NCI-H2227 (cell line): ENCODE measurements at regions not wholly inside any gene's neighbourhood (a gene's known extent, or its start where the extent isn't known, plus 50 kb on each side); places are given as distances from the start of the nearest gene placed in this dataset.

Experiments
- DNase-seq: peaks from one replicate; lab custom pipeline; 2025; ENCODE audit not compliant: unreplicated experiment; lab: John Stamatoyannopoulos, UW

- DNase-seq, result no peak
Measured at GRCh38 chr7:26487780-26488515, 196.3 kb downstream of the SNX10 start.

GRCh38 chr7:26489391-26489790 lies 197.7 kb downstream of the SNX10 start:
- DNase-seq, result no peak

GRCh38 chr7:26489906-26490639 lies 198.4 kb downstream of the SNX10 start:
- DNase-seq, result no peak

DNA sequence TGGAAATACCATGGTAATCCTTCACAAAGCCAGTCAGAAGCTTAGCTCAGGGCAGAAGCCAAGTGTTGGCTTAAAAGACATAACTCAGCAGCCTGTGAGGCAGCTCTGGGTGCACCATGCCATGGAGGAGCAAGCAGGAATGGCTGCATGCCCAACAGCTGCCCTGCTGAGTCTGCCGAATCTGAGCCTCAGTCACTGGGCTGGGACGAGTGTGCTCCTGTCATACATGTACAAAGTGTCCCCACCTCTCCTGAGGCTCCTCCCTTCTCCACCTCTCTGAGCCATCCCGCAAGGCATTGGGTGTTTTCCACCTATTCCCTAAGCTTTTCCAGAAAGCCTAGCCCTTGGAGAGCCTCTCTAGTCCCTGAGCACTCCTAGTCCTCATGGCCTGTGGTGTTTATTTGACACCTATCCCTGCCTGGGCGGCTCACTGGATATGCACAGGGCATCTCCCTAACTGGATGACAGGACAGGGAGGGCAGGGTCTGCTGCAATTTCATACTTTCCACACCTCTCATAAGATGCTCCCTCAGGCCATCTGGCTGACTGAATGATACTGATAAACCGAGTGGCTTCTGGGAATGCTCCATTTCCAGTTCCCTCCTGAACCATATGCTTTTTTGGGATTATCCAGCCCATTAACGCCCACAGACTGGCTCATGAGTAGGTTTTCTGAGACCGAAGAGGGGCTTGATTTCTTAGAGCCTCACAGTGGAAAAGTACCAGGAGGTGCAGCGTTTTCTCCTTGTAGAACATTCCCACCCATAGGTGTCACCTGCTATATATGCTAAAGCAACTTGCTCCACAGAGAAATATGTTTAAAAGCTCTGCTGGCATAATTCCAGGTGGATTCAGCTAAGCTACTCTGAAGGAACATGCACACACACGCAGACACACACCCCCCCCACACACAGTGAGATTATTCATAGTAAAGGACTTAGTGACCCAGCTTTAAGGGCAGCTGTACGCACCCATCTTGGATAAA lies 199.3 kb downstream of the SNX10 start:
- peak; percentile 55 for DNase-seq

GRCh38 chr7:26492816-26493215 lies 201.2 kb downstream of the SNX10 start:
- peak; percentile 13 for DNase-seq

GRCh38 chr7:26493737-26494428 lies 202.2 kb downstream of the SNX10 start:
- DNase-seq, result no peak

DNA sequence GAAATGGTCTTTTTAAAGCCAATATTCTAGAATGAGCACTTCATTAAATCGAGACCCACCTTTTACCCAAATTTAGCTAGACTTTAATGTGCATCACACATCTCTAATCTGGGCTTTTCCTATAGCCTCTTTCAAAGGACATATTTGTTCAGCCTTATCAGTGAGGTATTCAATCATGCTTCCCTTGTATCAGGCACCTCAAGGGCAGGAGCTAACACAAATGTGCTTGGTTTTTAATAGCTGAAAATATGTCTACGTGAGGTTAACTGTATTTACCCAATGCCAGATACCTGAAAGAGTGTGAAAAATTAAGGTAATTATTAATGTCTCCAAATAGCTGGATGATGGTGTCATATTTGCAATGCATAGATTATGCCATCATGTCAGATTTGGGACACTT lies 203.9 kb downstream of the SNX10 start:
- DNase-seq, result no peak

DNA sequence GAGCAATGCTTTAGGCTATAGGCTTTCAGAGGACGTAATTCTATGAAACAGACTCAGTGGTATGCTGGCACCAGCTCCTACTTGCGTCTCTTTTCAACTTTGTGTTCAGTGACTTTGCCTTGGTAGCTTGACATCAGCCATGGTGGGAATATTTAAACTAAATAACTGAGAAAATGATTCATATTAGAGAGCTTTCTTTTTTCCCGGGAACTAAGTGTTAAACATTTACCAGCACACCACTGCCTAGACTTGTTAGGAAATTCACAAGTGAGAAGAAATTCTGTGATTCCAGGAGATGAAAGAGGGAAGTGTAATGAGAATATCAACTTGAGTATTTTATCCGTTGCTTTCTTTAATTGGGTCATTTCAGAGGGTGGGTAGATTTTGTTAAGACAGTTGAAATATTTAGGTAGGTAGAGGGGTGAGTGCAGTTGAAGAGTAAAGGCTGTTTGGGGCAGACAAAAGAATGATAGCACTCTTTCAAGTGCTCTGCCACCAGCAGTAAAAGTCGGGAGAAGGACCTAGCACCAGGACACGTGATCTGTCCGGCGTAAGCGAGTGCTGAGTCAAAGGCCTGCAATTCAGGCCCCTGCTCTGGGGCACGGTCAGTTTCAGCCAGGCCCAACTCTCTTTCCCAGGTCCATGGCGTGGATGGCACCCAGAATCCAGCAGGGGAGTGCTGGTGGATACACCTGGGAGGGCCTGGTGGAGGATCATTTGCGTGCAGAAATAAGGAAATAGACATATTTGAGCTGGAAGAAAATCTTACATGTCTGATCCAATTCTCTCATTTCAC lies 206.3 kb downstream of the SNX10 start:
- DNase-seq, result no peak

GRCh38 chr7:26499315-26499897 lies 207.7 kb downstream of the SNX10 start:
- DNase-seq, result no peak

DNA sequence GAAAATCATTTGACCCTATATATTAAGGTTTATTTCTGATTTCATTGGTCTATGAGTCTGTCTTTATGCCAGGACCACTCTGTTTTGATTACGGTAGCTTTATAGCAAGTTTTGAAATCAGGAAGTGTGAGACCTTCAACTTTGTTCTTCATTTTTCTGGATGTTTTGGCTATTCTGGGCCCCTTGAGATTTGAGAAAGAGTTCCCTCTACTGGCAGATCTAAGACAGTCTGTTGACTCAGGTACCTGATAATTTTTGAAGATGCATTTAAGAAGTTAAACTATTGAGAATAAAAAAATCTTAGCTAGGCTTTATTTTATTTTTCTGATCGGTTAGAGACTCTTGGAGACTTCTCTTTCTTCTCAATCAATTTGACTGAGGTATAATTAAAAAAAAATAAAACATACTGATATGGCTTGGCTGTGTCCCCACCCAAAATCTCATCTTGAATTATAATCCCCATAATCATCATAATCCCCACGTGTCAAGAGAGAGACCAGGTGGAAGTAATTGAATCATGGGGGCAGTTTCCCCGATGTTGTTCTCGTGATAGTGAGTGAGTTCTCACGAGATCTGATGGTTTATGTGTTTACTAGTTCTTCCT lies 209.2 kb downstream of the SNX10 start:
- DNase-seq, result no peak

DNA sequence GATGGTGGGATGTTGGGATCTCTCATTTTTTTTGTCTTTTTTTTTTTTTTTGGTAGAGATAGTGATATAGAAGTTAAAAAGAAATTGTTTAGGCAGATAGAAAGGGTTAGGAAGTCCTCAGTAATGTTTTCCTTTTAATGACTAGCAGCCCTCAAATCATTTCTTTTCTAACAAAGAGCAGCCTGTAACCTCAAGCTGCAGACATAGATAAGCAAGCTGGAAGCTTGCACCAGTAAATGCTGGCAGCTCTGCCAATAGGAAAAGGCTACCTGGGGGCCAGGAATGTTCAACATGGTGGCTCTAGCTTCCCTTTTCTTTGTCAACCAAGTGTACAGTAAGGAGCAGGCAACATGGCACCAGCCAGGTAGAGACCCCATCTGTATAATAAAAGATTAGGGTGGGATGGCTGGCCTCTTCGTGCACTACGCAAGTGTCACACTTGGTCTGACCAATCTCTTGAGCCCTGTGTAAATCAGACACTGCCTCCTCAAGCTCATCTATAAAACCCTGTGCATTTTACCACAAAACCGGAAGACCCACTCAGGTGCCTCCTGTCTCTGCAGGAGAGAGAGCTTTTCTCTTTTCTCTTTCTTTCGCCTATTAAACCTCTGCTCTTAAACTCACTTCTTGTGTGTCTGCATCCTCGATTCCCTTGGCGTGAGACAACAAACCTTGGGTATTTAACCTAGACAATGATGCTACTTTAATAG lies 212.9 kb downstream of the SNX10 start:
- no peak for DNase-seq

DNA sequence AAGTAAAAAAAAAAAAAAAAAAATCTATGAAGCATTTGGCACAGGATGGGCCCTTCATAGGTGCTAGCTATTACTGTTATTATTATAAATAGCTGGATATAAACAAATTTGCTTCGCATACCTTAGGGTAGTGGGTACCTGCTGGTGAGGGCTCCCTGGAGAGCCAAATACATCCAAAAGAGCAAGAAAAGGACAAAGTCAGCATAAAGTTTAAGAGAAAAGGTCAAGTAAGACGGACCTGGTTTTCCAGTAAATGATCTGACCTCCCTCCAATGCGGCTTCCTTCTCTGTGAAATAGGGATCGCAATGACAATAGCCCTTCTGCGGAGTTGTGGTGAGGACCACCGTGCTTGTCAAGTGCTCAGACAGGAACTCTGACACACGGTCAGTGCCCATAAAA lies 214.5 kb downstream of the SNX10 start:
- DNase-seq, result no peak

- no peak for DNase-seq
Measured at GRCh38 chr7:26507108-26507987, 215.7 kb downstream of the SNX10 start.

DNA sequence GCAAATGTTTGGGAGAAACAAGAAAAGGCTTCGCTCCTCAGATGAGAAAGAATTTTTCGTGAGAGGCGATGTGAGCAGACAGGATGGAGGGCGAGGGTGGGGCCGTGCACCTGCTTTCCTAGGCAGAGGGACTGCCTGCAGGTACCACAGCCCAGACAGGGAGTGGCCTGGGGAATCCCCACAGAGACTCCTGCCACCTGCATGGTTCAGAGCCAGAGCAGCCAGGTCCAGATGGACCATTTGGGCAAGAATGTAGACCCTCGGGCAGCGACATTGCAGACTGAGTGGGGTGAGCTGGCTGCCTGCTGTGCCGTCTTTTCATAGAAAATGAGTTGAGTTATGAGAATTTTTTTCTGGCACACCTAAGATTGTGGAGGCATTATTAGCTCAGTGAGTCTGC lies 216.8 kb downstream of the SNX10 start:
- no peak for DNase-seq

GRCh38 chr7:26508917-26509316 lies 217.3 kb downstream of the SNX10 start:
- DNase-seq, result no peak

DNA sequence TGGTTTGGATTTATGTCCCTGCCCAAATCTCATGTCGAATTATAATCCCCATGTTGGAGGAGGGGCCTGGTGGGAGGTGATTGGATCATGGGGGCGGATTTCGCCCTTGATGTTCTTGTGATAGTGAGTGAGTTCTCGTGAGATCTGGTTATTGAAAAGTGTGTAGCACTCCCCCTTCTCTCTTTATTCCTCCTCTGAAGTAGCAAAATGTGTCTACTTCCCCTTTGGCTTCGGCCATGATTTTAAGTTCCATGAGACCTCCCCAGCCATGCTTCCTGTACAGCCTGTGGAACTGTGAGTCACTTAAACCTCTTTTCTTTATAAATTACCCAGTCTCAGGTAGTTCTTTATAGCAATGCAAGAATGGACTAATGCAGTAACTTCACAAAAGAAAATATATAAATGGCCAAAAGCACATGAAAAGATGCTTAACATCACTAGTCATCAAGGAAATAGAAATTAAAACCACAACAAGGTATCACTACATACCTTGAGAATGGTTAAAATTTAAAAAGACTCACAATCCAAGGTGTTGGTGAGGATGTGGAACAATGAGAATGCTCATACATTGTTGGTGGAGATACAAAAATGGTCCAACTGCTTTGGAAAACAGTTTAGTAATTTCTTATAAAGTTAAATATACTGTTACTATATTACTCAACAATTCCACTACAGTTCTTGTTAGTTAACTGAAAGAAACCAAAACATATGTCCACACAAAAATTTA lies 218.7 kb downstream of the SNX10 start:
- no peak for DNase-seq

DNA sequence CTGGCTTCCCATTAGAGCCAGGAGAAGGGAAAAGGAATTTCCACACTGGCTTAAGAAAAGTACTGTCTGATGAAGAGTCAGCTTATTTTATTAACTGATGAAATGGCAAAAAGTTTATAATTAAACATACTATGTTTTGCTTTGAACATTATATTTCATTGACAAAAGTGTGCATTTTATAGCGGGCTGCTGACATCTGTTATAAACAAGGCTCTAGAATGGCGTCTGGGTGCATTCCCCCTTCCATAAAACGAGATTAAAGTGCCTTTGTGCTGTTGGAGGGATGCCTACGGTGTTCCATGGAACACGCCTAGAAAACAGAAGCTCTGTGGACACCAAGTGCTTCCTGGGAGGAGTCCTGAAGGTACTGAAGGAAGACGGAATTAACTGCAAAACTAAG lies 220.2 kb downstream of the SNX10 start:
- no peak for DNase-seq
